ENCODE measurements at regions not wholly inside any gene's neighbourhood (a gene's known extent, or its start where the extent isn't known, plus 50 kb on each side); places are given as distances from the start of the nearest gene placed in this dataset.

GRCh38 chr3:73815966-73816365 is 191.2 kb upstream of the PDZRN3 start:
- no peak for TF ChIP-seq CTCF (IDR thresholded peaks at IDR 0.05; ENCODE audit: low read depth, low read length)
- DNase-seq (ENCODE audit: extremely low read depth, low read depth), result no peak

GRCh38 chr3:73813692-73814292 is 189.1 kb upstream of the PDZRN3 start:
- DNase-seq (ENCODE audit: extremely low read depth, low read depth), result no peak
- TF ChIP-seq CTCF (IDR thresholded peaks at IDR 0.05; ENCODE audit: low read depth, low read length), result no peak

GRCh38 chr3:73813291-73813690 is 188.6 kb upstream of the PDZRN3 start:
- TF ChIP-seq CTCF (IDR thresholded peaks at IDR 0.05; ENCODE audit: low read depth, low read length), result no peak

GRCh38 chr3:73812054-73812453 is 187.3 kb upstream of the PDZRN3 start:
- DNase-seq (ENCODE audit: extremely low read depth, low read depth), result no peak
- no peak for TF ChIP-seq CTCF (IDR thresholded peaks at IDR 0.05; ENCODE audit: low read depth, low read length)

More at GRCh38 chr3:73813291-73813690, 188.6 kb upstream of the PDZRN3 start:
- no peak for DNase-seq (ENCODE audit: extremely low read depth, low read depth)

- no peak for DNase-seq (ENCODE audit: extremely low read depth, low read depth)
- TF ChIP-seq CTCF (IDR thresholded peaks at IDR 0.05; ENCODE audit: low read depth, low read length), result no peak
Measured at GRCh38 chr3:73808862-73809509, 184.2 kb upstream of the PDZRN3 start.

- no peak for TF ChIP-seq CTCF (IDR thresholded peaks at IDR 0.05; ENCODE audit: low read depth, low read length)
Measured at GRCh38 chr3:73805435-73805834, 180.7 kb upstream of the PDZRN3 start.

GRCh38 chr3:73804204-73804603 is 179.5 kb upstream of the PDZRN3 start:
- no peak for DNase-seq (ENCODE audit: extremely low read depth, low read depth)
- TF ChIP-seq CTCF (IDR thresholded peaks at IDR 0.05; ENCODE audit: low read depth, low read length), result no peak

More at GRCh38 chr3:73805435-73805834, 180.7 kb upstream of the PDZRN3 start:
- DNase-seq (ENCODE audit: extremely low read depth, low read depth), result no peak
